ENCODE measurements at regions not wholly inside any gene's neighbourhood (a gene's known extent, or its start where the extent isn't known, plus 50 kb on each side); places are given as distances from the start of the nearest gene placed in this dataset.

DNA sequence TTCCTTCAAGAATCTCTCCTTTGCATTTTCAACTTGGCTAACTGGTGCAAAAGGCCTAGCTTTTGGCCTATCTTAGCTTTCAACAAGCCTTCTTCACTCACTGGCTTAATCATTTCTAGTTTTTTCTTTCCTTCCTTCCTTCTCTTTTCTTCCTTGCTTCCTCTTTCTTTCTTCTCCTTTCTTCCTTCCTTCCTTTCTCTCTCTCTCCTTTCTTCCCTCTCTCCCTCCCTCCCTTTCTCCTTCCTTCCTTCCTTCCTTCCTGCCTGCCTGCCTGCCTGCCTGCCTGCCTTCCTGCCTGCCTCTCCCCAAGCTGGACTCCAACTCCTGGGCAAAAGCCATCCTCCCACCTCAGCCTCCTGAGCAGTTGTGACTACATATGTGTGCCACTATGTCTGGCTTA is 176.2 kb upstream of the APCDD1 start:
- TF ChIP-seq CREB1 (IDR thresholded peaks at IDR 0.05; ENCODE audit: low read depth) (no peak), FOXM1 (IDR thresholded peaks at IDR 0.05; ENCODE audit: borderline replicate concordance, low read depth) (no peak), EGR1 (IDR thresholded peaks at IDR 0.05) (no peak), YY1 (IDR thresholded peaks at IDR 0.05; ENCODE audit: low read depth) (no peak), TAF1 (IDR thresholded peaks at IDR 0.05; ENCODE audit: low read depth) (no peak)
- TF ChIP-seq, protein P1, sequence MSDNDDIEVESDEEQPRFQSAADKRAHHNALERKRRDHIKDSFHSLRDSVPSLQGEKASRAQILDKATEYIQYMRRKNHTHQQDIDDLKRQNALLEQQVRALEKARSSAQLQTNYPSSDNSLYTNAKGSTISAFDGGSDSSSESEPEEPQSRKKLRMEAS (IDR thresholded peaks at IDR 0.05), result no peak

Measured in Ishikawa (cell line).